GM13977 (cell line): ENCODE measurements at regions not wholly inside any gene's neighbourhood (a gene's known extent, or its start where the extent isn't known, plus 50 kb on each side); places are given as distances from the start of the nearest gene placed in this dataset.

Experiments
- DNase-seq: peaks from one replicate; pipeline ENCODE4 v3.0.0; 2012; ENCODE audit warnings: low spot score
- CTCF ChIP-seq: IDR thresholded peaks from 2 replicates; pipeline ENCODE4 v1.5.1; 2012; ENCODE audit warnings: mild to moderate bottlenecking, control low read depth; ENCODE audit not compliant: insufficient read depth; ENCODE audit errors: extremely low read depth, missing control alignments
- in situ Hi-C: fragments of 300-500 bp; cut with MboI; formaldehyde crosslinking; loops from one replicate; pipeline ENCODE4 v1.12.0; 2022; ENCODE audit warnings: low sequenced_read_pairs, low pct_unique_long_range_greater_than_20kb, mixed read lengths, inconsistent platforms; ENCODE audit not compliant: unreplicated experiment

- DNase-seq: no peak
- TF ChIP-seq CTCF: no peak
- in situ Hi-C loops: no loop called here
These were observed 156.2 kb upstream of the COL8A1 start for GRCh38 chr3:99482191-99482590.

DNA sequence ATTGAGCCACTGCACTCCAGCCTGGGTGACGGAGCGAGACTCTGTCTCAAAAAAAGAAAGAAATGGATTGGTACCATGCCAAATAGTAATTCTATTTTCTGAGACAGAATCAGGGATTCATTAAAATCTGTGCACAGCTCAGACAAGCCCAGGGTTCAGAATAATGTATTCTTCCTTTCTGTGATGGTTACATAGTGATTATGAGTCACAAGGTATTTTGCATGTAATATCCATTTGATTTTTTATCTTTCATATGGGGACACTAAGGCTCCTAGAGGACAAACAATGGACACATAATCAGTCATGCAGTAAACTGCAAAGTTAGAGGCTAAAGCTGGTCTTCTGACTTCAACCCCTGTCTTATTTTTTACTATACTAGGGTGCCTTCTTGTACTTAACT is 156.8 kb upstream of the COL8A1 start:
- in situ Hi-C loops: no loop called here
- no peak for TF ChIP-seq CTCF
- no peak for DNase-seq

DNA sequence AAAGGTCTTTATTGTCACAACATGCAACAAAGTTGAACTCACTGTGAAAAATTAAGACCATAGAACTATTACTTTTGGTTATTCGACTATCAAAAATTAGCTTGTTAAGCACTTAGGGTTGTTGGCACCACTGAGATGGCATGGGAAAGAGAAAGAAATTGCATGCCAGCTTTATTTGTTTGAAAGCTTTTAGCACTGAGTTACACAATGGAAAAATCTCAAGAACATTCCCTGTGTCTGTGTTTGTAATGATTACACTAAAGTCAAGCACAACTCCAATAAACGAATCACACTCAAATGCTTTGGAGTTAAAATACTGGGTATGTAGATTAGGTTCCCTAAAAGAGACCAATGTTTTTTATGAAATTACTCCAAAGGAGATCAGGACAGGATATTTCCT is 158.6 kb upstream of the COL8A1 start:
- no peak for DNase-seq
- in situ Hi-C loops: no loop called here
- no peak for TF ChIP-seq CTCF

DNA sequence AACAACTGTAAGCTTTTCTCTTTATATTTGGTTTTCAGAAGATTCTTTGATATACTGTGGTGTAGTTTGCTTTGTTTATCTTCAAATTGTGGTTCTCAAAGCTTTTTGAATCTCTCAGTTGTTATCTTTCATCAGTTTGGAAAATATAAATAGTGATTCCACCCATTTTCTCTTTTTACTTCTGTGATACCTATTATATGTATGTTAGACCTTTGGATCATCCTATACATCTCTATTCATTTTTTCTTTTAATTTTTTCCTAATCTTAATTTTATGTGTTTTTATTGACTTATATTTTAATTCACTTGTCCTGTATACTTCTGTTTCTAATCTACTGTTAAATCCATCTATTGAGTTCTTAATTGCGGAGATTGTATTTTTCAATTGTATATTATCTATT is 160.7 kb upstream of the COL8A1 start:
- no peak for TF ChIP-seq CTCF
- DNase-seq: no peak
- in situ Hi-C loops: no loop called here

DNA sequence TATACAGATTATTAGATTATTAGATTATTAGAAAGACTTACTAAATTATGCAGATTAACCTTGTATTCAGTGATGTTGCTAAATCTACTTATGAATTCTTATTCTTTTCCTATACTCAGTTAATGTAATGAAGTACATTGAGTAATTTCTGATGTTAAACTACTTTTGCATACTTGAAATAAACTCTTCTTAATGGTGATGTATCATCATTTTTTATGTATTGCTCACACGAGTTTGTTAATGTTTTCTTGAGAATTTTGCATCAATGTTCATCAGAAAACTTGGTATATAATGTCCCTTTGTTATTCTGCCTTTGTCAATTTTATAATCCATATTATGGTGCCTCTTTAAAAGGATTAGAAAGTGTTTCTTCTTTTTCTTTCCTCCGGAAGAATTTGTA is 163.2 kb upstream of the COL8A1 start:
- TF ChIP-seq CTCF: no peak
- in situ Hi-C loops: no loop called here
- no peak for DNase-seq

- in situ Hi-C loops: no loop called here
- TF ChIP-seq CTCF: no peak
These were observed 163.6 kb upstream of the COL8A1 start for GRCh38 chr3:99474776-99475175.

GRCh38 chr3:99473321-99473751 is 165.1 kb upstream of the COL8A1 start:
- in situ Hi-C loops: no loop called here
- no peak for DNase-seq
- no peak for TF ChIP-seq CTCF

More at GRCh38 chr3:99474776-99475175, 163.6 kb upstream of the COL8A1 start:
- DNase-seq: no peak
